WERI-Rb-1 (cell line): ENCODE measurements at regions not wholly inside any gene's neighbourhood (a gene's known extent, or its start where the extent isn't known, plus 50 kb on each side); places are given as distances from the start of the nearest gene placed in this dataset.

Experiments
- DNase-seq: peaks from one replicate; pipeline ENCODE4 v3.0.0-alpha.2; 2020
- H3K27ac ChIP-seq: fragments of 250-450 bp; sonication (Bioruptor Pico); 2 replicates; pipeline ENCODE4 v1.5.1; 2020; ENCODE audit warnings: mild to moderate bottlenecking, moderate library complexity
- H3K27me3 ChIP-seq: fragments of 250-450 bp; sonication (Bioruptor Pico); 2 replicates; pipeline ENCODE4 v1.5.1; 2021; ENCODE audit warnings: mild to moderate bottlenecking, low read depth, moderate library complexity; ENCODE audit not compliant: insufficient read depth, severe bottlenecking
- H3K36me3 ChIP-seq: fragments of 250-450 bp; sonication (Bioruptor Pico); 2 replicates; pipeline ENCODE4 v1.5.1; 2020; ENCODE audit warnings: mild to moderate bottlenecking, moderate library complexity
- H3K4me3 ChIP-seq: 2 replicates; pipeline ENCODE4 v1.5.1; 2011; ENCODE audit warnings: low read depth, mild to moderate bottlenecking, control low read depth, low read length
- H3K9me3 ChIP-seq: fragments of 250-450 bp; sonication (Bioruptor Pico); 2 replicates; pipeline ENCODE4 v1.5.1; 2021; ENCODE audit warnings: mild to moderate bottlenecking, moderate library complexity; ENCODE audit not compliant: severe bottlenecking
- TF ChIP-seq, protein P1 (sequence below): IDR thresholded peaks from 2 replicates; pipeline ENCODE4 v1.5.1; 2011; ENCODE audit warnings: low read depth, mild to moderate bottlenecking, control low read depth, inconsistent platforms, low read length

DNA sequence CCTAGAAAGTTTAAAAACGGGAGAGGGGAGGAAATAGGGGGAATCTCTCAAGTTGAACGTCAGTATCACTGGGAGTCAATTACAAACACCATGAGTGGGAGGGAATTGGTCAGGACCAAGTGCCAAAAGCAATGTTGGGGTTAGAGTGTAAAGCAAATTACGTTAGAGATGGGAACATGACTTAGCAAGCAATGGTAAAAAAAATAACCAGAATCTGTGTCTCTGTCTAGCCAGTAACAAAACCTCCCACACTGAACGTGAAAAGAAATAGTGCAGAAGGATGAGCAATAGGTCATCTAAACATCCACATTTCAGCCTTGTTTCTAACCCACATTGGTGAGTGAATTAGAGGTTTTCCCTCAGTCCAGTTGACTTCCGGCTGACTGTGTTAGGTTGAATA, 242.2 kb downstream of the COG6 start:
- Histone ChIP-seq H3K9me3 (no peaks in the 10 kb centered on the region), H3K4me3 (no peak overlapping the region), H3K36me3 (no peaks in the 10 kb centered on the region), H3K27me3 (no peaks in the 10 kb centered on the region), H3K27ac (no peak overlapping the region)
- no peak for DNase-seq
- TF ChIP-seq, protein P1, sequence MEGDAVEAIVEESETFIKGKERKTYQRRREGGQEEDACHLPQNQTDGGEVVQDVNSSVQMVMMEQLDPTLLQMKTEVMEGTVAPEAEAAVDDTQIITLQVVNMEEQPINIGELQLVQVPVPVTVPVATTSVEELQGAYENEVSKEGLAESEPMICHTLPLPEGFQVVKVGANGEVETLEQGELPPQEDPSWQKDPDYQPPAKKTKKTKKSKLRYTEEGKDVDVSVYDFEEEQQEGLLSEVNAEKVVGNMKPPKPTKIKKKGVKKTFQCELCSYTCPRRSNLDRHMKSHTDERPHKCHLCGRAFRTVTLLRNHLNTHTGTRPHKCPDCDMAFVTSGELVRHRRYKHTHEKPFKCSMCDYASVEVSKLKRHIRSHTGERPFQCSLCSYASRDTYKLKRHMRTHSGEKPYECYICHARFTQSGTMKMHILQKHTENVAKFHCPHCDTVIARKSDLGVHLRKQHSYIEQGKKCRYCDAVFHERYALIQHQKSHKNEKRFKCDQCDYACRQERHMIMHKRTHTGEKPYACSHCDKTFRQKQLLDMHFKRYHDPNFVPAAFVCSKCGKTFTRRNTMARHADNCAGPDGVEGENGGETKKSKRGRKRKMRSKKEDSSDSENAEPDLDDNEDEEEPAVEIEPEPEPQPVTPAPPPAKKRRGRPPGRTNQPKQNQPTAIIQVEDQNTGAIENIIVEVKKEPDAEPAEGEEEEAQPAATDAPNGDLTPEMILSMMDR, result no peak

DNA sequence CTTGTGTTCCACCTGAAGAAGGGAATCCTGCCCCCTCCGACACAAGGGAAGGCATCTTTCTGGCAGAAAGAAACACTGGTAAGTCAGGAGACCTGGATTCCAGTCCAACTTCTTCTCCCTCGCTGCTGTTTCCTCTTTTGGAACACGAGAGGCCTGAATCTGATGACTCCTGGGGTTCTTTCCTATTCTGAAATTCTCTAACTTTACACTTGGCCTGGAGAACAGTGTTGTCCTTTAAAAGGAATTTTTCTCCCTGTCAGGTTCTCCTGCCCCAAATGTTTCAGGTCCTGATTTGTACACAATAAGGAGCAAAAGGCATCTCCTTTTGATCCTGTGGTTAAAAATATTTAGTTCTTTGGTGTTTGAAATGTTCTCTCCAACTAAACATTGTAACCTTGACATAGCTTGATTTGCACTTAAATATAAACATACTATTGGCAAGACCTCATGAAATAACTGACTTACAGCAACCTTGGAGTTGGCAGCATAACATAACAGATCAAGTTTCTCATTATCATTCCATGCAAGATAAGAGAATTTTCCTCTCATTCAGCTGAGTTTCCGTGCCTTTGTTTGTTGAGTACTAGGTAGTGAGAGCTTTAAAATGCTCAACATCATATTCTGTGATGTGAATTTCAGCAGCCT, 244.8 kb downstream of the COG6 start:
- TF ChIP-seq, protein P1, result no peak
- H3K4me3 ChIP-seq, result no peak overlapping the region
- DNase-seq, result no peak
- H3K36me3 ChIP-seq, result no peaks in the 10 kb centered on the region
- no peaks in the 10 kb centered on the region for H3K27me3 ChIP-seq
- H3K9me3 ChIP-seq, result no peaks in the 10 kb centered on the region
- H3K27ac ChIP-seq, result no peak overlapping the region

DNA sequence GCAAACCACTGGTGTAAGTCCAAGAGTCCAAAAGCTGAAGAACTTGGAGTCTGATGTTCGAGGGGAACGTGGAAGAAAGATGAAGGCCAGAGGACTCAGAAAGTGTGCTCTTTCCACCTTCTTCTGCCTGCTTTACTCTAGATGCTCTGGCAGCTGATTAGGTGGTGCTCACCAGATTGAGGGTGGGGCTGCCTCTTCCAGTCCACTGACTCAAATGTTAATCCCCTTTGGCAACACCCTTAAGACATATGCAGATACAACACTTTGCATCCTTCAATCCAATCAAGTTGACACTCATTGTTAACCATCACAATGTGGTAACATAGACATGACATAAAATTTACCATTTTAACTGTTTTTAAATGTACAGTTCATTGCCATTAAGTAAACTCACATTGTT, 249.5 kb downstream of the COG6 start:
- Histone ChIP-seq H3K4me3 (no peak overlapping the region), H3K9me3 (no peaks in the 10 kb centered on the region), H3K27ac (no peak overlapping the region), H3K36me3 (no peaks in the 10 kb centered on the region), H3K27me3 (no peaks in the 10 kb centered on the region)
- TF ChIP-seq, protein P1, result no peak
- no peak for DNase-seq

DNA sequence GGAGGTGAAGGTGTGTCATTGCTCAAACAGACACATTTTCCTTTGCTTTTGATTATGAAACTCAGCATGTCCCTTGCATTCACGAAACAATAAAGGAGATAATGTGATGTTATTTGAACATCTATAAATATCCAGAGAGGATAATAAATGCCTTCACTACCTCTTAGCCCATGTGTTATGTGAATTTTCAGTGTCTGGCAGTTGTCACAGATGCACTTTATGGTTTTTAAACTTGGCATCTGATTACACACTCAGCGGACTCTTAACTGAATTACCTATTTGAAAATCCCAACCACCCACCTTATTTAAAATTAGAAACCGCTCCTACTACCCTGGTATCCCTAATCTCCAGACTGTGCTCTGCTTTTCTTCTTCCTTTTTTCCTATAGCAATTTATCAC, 254.2 kb downstream of the COG6 start:
- H3K36me3 ChIP-seq, result no peaks in the 10 kb centered on the region
- TF ChIP-seq, protein P1, result no peak
- DNase-seq, result no peak
- no peak overlapping the region for H3K27ac ChIP-seq
- no peaks in the 10 kb centered on the region for H3K27me3 ChIP-seq
- no peak overlapping the region for H3K4me3 ChIP-seq
- H3K9me3 ChIP-seq, result no peaks in the 10 kb centered on the region

DNA sequence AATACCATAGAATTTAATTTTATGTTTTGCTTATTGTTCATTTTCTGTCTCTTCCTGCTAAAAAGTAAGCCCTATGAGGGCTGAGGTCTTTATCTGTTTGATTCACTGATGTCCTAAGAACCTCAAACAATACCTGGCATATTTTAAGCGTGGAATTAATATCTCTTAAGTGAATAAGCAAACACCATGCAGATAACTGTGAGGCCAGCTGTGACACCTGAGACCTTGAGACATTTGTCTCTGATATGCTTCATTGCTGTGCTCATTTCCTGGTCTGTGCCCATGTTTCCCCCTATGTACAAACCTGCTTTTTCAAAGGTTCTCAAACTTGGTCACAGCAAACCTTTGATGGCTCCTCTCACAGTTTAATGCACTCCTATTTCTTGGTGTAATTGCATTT, 254.6 kb downstream of the COG6 start:
- no peak overlapping the region for H3K27ac ChIP-seq
- no peaks in the 10 kb centered on the region for H3K27me3 ChIP-seq
- DNase-seq, result no peak
- no peak overlapping the region for H3K4me3 ChIP-seq
- H3K9me3 ChIP-seq, result no peaks in the 10 kb centered on the region
- TF ChIP-seq, protein P1, result no peak
- no peaks in the 10 kb centered on the region for H3K36me3 ChIP-seq

DNA sequence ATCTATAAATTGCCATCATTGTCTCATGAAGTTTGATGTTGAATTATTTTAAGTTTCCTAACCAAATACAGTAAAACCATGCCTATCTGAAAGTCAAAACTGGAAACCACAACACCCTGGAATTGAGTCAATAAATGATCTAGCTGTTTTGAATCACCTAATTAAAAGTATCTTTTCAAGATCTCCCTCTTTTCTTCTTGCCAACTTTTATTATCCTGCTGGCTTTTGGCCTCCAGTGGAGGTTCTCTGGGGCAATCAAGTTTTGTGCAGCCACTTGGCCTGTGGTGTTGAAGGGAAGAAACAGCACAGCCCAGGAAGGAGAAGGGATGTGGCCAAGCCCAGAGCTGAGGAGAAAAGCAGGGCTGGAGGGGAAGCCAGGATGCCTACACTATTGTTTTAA, 255.4 kb downstream of the COG6 start:
- TF ChIP-seq, protein P1, result no peak
- DNase-seq, result no peak
- no peak overlapping the region for H3K27ac ChIP-seq
- H3K4me3 ChIP-seq, result no peak overlapping the region
- no peaks in the 10 kb centered on the region for H3K27me3 ChIP-seq
- no peaks in the 10 kb centered on the region for H3K9me3 ChIP-seq
- no peaks in the 10 kb centered on the region for H3K36me3 ChIP-seq
